GM18868 (cell line): ENCODE measurements at regions not wholly inside any gene's neighbourhood (a gene's known extent, or its start where the extent isn't known, plus 50 kb on each side); places are given as distances from the start of the nearest gene placed in this dataset.
"Not testable (repeated sequence)": the region's sequence is repeated elsewhere in the genome, so short reads cannot be mapped to it uniquely, and the experiment has no call there.

Experiments
- ATAC-seq: cut with Tn5 transposase; IDR thresholded peaks from one replicate; pipeline ENCODE4 v1.9.1; 2021; ENCODE audit warnings: mild to moderate bottlenecking, moderate library complexity; ENCODE audit not compliant: unreplicated experiment

DNA sequence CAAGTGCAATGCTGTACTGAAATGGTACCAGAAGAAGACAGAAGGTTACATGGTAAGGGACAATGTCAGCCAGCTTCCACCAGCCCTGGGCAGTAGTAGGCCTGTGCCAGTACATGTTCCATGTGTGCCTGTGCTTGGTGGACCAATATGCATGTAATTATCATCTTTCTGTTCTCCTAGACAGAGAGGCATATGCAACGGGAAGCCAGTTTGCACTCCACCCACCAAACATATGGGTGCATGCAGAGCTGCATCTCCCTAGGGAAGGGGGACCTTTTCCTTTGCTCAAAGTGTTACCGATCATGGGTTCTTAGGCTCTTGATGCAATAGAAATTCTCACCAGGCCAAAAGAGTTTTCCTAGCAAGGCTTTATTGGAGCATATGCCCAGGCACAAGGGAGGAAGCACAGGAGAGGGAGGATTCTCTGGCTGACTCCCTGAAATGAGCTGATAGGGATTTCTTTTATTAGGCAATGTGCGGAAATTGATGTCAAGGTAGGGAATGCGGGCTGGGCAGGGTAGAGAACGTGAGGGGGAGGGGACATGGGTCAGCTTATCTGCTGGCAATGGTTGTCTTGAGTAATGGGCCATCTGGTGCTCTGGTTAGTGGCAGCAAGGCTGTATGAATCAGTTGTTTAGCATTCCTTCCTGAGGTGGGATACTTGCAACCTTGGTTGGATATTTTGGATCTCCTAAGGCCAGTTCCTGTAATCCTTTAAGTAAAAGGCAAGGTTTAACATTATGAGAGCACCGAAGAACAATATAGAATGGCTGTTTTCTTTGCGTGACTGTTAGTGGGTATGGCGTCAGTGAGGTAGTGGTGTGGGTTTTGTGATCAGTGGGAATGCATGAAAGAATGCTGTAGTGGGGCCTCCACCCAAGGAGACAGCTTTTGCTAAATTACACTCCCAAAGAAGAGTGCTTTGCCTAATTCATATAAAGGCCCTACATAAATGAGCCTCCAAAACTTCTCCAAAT is 102.5 kb downstream of the CDRT15L2 start:
- not testable (repeated sequence) for ATAC-seq

DNA sequence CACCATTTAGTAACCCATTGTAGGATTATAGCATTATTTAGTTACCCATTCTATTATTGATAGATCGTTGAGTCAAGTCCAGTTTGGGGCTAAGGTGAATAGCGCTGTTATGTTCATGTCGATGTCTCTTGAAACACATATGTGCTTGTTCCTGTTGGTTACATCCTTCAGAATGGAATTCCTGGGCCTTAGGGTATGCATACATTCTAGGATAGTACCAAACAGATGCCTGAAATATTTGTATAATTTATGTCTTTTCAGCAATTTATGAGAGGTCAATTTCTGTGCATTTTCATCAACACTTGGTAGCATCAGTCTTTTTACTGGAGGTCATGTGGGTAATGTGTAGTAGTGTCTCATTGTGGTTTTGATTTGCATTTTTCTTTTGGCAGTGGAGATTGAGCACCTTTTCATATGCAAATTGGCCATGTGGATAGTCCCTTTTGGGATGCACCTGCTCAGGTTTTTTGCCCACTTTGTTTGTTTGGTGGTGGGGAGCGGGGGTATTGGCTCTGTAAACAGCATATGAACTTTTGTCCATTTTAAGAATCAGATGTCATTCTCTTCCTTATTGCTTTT is 104.2 kb downstream of the CDRT15L2 start:
- not testable (repeated sequence) for ATAC-seq

DNA sequence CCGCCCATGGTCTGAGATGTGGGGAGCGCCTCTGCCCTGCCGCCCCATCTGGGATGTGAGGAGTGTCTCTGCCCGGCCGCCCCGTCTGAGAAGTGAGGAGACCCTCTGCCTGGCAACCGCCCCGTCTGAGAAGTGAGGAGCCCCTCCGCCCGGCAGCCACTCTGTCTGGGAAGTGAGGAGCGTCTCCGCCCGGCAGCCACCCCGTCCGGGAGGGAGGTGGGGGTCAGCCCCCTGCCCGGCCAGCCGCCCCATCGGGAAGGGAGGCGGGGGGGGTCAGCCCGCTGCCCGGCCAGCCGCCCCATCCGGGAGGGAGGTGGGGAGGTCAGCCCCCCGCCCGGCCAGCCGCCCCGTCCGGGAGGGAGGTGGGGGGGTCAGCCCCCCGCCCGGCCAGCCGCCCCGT is 105.5 kb downstream of the CDRT15L2 start:
- not testable (repeated sequence) for ATAC-seq

DNA sequence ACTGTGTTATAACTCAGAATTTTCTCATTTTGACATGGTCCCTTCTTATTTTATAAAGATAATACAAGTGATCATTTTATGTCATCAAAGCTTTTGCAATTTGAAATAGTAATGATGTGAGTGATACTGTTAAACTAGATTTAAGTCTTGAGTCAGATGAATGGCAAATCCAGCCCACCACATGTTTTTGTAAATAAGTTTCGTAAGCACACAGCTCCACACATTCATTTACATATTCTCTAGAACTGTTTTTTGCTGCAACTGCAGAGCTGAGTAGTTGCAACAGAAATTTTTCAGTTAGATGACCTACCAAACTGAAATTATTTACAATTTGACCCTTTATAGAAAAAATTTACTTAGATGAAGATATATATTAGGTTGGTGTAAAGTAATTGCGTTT is 108.1 kb downstream of the CDRT15L2 start:
- ATAC-seq = not testable (repeated sequence)

DNA sequence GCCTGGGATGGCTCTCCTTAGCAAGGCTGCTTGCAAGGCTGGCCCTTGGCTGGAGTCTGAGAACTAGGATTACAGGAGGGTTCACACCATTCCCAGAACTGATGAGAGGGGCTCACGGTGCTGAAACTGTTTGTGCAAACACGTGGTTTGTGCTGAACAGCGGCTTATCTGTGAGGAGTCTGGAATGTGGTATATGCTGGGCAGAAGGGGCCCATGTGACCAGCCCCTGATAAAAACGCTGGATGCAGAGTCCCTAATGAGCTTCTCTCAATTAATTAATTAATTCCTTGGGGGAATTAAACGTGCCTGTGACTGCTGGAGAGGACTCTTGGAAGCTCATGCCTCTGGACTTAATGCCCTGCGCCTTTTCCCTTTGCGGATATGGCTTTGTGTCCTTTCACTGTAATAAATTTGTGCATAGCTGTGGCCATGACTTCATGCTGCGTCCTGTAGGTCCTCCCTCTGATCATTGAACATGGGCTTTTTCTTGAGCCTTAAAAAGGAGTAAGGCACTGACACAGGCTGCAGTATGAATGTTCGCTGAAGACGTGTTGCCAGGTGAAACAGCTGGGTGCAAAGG is 109.7 kb downstream of the CDRT15L2 start:
- not testable (repeated sequence) for ATAC-seq

DNA sequence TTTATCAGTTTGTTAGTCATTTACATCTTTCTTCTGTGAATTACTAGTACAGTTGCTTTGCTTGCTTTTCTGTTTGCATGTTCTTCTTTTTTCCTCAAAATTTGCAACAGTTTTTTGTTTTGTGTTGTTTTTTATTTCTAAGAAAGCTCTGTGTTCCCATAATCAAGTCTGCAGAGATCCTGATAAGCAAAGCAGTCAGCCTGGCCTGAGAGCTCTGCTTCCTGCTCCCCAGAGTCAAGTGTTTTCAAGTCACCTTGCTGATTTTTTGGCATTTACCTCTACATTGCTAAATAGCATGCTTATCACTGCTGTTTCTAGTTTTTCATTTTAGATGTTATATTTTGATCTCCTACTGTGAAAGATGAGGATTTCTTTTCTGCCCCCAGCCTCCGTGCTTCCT is 113.2 kb downstream of the CDRT15L2 start:
- not testable (repeated sequence) for ATAC-seq

DNA sequence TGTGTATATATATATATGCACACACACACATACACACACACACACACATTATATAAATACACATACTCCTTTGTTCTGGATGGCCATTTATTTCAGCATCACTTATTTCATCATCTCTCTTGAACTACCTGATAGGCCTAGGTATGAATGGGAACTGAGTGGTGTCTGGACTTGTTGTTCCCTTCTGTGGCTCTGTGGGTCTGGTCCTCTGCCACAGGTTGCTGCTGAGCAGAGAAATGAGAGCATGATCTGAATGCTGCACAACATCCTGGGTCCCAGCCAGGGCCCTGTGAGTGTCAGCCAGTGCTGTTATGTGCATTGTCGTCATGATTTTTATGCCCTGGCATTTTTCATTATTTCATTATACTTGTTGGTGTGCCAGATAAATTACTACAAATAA is 116.3 kb downstream of the CDRT15L2 start:
- ATAC-seq = not testable (repeated sequence)

DNA sequence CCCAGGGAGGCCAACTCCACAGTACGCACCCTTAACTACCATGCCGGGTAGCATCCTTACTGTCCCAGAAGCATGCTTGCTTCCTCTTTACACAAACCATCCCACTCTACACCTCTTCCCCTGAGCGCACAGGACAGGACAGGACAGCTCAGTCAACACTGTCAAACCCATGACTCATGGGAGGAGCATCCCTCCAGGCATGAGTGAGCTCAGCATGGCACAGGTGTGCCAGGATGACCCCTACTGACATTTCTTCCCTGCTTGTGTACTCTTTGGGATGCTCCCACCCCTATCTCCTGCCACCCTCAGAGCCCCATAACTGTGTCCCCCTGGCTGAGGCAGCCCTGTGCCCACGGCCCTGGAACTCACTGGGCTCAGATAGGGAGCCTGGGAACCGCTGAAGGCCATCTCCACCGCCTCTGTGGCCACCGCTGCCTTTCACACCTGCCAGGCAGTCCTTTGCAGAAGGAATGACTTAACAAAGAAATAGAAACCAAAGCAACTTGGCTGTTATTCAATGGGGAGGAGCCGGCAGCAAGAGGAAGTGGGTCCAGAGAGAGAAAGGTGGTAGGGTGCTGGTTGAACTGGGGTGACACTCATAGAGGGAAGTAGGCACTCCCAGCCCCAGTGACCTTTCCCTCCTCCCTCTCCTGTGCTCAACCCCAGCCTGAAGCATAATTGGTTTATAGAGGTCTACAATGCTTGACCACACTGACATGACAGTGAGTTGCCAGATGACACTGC is 119.1 kb downstream of the CDRT15L2 start:
- peak; percentile 93 for ATAC-seq

DNA sequence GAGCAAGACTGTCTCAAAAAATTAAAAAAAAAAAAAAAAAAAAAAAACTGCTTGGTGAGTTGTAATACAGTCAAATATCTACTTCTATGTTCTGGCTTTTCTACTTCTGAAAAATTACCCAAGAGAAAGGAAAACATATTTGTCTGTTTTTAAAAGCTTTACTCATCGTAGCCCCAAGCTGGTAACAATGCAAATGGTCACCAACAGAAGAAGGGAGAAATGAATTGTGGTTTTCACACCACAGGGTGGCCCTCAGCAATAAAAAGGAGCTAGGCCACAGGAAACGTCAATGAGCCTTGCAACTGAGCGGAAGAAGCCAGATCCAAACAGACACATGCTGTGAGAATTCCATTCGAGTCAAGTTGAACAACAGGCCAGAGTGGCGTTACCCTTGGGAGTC is 121.0 kb downstream of the CDRT15L2 start:
- not testable (repeated sequence) for ATAC-seq

DNA sequence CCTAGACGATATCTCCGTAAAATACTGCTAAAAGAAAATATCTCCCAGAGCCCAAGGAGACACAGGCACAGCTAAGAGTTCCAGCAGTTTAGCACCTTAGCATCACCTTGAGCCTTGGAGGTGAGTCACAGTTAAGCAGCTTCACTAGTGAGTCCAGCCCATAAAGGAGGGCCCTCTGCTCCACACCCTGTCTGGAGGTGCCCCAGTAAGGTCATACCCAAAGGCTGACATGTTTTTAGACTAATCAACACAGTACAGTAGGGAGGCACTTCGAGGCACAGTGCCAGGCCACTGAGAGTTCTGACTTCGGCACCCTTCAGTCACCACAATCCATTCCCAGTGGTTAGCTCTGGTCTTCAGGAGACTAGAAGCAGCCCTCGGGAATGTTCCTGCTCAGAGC is 121.8 kb downstream of the CDRT15L2 start:
- ATAC-seq = not testable (repeated sequence)

DNA sequence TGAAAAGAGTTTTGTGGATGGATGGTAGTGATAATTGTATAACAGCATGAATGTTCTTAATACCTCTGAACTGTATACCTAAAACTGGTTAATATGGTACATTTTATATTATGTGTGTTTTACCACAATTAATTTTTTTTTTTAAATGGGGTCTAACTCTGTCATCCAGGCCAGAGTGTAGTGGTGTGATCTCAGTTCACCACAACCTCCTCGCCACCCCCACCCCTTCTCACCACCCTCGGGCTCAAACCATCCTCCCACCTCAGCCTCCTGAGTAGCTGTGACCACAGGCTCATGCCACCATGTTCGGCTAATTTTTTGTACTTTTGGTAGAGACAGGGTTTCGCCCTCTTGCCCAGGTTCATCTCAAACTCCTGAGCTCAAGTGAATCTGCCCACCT is 123.2 kb downstream of the CDRT15L2 start:
- ATAC-seq = no peak

DNA sequence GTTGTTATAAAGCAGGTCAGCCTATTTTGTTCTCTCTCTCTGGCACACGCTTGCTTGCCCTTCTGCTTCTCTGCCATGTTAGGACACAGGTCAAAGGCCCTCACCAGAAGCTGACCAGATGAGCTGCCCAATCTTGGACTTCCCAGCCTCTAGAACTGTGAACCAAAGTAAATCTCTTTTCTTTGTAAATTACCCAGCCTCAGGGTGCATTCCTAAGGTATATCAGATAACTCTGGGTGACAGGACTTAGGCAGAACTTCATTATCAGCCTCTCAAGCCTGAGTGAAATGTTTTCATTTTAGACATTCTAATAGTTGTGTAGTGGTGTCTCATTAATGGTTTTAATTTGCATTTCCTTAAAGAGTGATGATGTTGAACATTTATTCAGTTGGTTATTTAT is 124.3 kb downstream of the CDRT15L2 start:
- ATAC-seq = no peak

DNA sequence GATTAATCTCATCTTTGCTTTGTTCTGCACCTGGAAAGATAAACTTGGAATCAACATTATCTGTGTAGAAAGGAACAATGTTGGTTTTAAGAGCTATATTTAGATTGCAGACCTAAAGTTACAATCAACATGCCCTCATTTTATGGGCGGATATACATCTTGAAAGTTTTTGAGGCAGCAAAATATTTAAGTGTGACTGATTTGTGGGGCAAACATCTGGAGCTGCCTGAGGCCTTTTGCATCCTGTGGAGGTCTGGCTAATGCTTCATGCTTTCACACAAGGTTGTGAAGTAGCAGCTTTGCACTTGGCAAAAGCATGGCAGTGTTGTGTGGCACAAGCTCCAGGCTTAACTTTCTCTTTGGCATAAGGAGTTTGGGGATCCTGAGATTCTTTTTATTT is 125.7 kb downstream of the CDRT15L2 start:
- not testable (repeated sequence) for ATAC-seq

DNA sequence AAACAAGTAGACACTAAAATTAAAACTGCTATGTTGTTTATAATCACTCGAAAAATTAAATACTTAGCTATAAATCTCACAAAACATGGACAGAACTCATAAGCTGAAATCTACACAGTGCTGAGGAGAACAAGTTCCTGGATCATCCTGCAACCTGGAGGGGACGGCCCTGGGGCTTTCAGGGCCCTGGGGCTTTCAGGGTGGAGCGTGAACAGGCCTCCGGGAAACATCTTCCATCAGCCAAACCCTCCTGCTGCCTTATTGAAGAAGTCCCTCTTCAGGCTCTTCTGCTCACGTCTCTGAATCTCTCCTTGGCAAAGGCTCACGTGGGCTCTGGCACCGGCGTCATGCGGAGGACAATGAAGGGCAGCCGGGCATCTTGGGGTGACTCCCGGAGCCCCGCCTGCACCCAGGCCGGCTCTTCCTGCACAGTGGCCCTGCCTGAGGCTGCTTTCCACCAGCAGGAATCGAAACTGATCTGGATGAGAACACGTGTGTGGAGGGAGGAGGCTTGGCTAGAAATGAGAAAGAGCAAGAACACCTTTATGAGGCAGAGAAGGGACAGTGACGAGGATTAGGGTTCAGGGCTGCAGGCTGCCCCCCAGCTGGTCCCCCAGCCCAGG is 127.3 kb downstream of the CDRT15L2 start:
- ATAC-seq = no peak

DNA sequence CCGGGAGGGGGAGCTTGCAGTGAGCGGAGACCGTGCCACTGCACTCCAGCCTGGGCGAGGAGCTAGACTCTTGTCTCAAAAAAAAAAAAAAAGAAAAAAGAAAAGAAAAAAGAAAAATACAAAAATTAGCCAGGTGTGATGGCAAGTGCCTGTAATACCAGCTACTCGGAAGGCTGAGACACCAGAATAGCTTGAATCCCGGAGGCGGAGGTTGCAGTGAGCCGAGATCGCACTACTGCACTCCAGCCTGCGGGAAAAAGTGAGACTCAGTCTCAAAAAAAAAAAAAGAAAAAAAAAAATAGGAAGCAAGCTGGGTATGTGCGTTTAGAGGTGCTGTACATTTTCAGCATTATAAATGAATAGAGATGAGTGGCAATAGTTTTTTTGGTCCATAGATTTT is 129.3 kb downstream of the CDRT15L2 start:
- not testable (repeated sequence) for ATAC-seq

DNA sequence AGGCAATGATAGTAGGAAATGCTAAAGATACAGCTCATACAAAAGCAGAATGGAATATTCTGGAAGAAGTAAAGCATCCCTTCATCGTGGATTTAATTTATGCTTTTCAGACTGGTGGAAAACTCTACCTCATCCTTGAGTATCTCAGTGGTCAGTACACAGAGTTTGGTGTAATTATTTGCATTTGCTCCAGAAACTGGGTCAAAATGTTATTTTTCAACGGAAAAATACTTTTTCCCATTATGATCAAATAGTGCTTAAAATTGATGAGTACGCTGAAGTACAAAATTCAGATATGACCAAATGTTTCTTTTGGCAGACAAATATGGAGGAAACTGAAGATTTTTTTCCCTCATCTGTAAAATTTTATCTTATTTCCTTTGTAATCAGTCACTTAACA is 137.0 kb downstream of the CDRT15L2 start:
- not testable (repeated sequence) for ATAC-seq

DNA sequence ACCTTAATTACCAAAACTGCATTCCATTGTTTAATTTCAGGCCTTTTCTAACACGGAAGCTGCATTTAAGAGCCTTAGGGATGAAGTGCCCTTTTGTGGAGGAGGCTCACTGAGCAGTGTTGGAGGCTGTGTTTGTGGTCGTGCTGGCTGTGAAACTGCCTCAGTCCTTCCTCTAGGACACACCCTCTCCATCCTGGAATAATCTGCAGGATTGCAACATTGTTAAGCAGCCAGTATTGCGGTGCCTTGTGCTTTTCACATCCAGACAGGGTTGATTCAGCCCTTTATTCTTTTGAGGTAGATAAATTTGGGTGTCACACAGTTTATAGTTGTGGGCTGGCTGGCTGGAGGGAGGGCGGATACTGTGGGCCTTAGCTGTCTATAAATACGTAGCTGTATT is 141.6 kb downstream of the CDRT15L2 start:
- no peak for ATAC-seq

DNA sequence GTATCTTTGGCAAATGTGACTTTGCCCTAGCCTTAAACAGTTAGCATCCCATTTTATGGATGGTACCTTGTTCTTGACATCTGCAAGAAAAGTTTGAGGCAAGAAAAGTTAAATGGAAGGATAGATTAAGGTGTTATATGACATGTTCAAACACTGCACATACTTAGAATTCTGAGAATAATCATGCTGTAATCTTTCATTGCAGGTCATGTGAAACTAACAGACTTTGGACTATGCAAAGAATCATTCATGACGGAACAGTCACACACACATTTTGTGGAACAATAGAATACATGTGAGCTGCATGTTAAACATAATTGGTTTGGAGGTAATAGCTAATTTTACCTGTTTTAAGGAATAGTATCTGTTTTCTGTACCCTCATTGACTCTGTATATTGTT is 144.9 kb downstream of the CDRT15L2 start:
- ATAC-seq = not testable (repeated sequence)

DNA sequence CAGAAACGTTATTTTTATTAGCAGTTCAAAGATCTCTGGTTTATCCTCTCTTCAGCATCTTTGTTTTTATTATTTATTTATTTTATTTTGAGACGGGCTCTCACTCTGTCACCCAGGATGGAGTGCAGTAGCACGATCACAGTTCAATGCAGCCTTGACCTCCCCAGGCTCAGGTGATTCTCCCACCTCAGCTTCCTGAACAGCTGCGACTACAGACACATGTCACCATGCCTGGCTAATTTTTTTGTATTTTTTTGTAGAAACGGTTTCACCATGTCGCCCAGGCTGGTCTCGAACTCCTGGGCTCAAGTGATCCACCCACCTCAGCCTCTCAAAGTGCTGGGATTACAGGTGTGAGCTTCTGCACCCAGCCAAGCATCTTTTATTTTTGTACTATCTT is 147.7 kb downstream of the CDRT15L2 start:
- ATAC-seq = not testable (repeated sequence)

DNA sequence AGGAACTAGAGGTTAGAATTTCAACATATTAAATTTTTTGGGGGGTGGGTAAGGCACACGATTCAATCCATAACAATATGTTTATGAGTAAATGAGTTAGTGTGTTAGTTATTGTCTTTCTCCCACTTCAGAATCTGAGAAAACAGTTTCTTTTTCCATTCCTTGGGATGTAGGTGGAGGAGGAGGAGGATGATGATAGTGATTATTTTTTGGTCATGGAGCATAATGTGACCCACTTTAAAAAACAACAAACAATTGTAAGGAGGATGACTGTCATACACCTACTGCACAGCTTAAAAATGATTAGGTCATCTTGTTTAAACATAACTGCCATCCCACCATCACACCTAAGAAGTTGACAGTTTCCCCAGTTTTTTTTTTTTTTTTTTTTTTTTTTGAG is 148.7 kb downstream of the CDRT15L2 start:
- no peak for ATAC-seq

DNA sequence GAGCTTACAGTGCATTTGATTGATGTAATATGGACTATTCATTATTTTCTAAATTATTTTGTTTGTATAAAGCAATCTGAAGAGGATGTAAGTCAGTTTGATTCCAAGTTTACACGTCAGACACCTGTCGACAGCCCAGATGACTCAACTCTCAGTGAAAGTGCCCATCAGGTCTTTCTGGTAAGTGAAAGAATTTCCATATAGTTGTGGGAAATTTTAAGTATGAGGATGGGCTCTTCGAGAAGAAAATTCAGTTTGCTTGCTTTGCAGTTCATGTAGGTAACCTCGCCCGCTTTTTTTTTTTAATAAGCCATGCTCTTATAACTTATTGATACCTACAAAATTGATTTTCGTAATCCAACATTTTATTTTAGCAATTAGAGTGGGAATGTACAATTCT is 151.6 kb downstream of the CDRT15L2 start:
- not testable (repeated sequence) for ATAC-seq
